NCI-H526 treated with DMSO at 0.1 percent for 48 hours (cell line): ENCODE measurements at regions not wholly inside any gene's neighbourhood (a gene's known extent, or its start where the extent isn't known, plus 50 kb on each side); places are given as distances from the start of the nearest gene placed in this dataset.
"Not testable (repeated sequence)": the region's sequence is repeated elsewhere in the genome, so short reads cannot be mapped to it uniquely, and the experiment has no call there.

Source experiments
- DNase-seq: peaks from one replicate; lab custom pipeline; 2025; lab: John Stamatoyannopoulos, UW

DNA sequence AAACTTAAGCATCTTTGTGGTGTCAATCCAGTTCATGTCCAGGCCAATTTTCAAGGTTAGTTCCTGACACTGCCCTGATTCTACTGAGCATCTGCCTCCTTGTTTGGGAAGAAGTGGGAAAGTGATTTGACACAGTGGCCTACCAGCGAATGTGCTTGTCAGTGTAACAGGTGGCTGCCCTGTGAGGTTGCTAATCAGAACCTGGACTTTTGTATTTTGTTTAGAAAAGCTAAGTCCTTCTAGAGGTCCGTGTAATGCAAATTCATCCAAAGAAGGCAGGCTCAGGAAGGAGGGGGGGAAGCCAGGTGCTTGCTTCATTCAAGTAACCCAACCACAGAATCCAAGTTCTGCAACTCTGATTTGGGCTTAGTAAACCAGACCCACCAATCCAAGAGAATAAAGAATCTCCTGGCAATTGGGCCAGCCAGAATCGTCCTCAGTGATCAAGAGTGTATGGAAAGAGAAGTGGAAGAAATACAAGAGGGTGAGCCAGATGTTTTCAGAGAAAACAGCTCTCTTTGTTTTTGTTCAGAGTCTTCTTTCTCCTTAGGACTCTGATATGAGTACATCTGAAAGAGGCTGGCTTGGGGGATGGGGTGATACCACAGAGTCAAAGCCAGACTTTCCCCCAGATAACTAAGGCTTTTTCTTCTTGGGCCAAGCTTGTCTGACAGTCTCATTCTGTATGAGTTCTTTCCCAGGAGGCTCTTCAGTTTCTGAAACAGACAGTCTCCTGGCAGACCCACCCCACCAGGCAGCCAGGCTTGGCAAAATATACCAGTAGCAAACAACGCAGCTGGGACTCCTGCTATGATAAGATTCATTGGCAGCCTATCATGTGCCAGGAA is 508.9 kb upstream of the TBL1XR1 start:
- no peak for DNase-seq

DNA sequence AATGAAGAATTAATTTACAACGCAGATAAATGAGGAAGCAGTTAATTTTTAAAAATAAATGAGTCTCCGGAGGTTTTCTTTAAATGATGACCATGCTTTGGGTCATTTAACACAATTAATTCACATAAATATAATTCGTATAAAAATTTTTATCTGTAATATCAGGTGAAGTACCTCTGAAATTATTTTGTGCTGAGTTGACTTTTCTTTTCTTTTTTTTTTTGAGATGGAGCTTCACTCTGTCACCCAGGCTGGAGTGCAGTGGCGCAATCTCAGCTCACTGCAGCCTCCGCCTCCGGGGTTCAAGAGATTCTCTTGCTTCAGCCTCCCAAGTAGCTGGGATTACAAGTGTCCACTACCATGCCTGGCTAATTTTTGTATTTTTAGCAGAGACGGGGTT is 512.2 kb upstream of the TBL1XR1 start:
- DNase-seq: not testable (repeated sequence)

DNA sequence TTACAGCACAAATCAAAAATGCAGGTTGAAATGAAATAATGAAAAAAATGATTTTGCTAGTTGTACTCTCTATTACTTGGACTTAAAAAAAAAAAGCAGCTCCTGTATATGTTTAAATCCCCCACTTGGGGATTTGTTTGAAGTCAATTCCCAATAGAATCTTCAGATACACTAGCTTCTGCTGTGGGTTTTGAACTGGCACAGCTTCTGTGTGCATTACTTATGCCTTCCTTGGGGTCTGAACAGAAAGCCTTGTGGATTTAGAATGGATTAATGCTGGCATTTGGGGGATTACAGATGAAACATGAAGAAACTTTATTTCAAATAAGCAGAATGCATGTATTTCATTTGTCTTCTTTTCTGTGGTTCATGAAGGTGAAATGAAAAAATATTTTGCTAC is 513.2 kb upstream of the TBL1XR1 start:
- DNase-seq: no peak

DNA sequence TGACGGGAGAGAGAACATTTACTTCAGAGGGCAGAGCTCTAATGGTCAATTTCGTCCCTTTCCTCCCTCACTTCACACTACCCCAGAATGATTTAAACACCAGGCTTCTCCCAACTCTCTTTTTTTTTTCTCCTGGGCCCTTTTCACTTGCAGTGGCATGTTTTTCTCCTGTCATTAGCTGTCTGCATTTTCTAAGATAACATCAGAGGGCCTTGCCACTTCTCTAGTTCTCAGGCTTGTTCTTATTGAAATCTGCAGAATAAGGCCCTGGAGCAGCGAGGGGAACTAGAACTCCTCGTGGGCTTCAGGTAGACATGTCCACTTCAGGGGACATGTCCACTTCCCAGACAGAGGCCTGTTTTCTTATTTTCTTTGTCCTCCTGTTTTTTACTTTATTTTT is 514.4 kb upstream of the TBL1XR1 start:
- no peak for DNase-seq

DNA sequence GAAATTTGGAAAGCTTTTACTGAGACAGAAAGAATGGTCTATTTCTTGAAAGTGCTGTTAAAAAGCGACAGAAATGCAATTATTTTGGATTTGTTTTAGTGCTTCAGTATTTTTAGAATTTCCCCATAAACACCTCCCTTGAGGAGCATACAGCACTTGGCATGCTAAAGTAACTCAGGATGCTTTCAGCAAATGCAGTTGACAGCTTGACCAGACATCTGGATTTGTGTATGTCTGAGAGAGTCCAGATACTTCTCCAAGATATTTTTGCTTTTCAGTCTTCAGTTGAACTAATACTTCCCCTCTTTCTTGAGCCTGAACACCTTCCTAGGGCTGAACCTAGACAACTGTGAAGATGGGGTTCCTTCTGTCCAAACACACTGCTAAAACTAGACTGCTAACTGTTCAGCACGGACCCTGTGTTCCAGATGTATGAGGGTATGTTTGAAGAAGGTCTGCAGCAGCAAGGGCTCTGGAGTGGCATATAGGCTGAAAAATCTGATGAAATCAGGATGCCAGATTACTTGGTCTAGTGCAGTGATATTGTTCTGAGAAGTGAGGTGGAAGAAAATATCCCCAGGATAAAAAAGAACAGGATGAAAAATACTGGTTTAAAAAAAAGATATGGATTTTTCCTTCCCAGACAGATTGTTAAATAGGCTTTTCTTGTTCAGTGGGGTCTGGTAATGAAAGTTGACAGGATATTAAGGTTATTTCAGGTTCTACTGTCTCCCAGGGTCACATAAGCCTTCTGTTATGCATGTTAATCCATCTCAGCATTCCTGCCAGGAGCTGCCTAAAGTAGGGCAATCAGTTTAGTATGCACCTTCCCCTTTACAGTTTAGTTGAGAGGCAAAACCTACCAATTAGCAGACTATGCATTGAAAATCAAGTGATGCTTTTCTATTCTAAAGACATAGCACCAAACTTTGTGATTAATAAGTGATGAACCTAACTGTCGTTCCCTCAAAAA is 516.9 kb upstream of the TBL1XR1 start:
- DNase-seq: no peak

DNA sequence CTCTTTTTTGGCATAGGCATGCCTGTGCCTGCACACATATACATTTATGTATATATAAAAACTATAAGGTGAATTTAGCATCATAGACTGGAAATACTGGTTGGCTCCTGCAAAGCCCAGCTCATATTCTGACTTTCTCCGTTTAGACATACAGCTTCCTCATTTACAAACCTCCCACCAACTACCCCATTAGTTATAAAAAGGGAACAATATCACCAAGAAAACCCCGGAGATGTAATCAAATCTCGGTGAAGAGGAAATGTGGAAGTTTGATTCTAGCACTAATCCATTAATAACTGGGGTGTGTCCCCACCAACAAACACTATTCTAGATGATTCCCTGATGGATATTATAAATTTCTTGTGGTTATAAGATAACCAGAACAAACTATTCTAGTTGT is 517.7 kb upstream of the TBL1XR1 start:
- no peak for DNase-seq

DNA sequence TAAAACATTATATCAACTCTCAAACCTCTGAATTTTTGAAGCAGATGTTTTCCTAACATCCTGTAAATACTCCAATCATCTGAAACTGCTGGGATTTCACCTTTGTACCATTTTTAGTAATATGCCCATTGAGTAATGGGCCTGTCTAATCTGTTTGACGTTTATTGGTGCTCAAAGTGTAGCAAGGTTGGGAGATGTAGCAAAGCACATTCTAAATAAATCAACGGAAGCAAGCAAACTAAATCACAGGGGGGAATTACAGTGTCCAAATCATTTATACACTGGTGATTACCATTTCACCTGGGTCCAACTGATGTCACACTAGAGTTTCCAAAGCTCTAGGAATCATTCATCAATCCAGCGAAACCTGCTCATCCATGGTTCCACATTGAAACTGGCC is 518.7 kb upstream of the TBL1XR1 start:
- no peak for DNase-seq

DNA sequence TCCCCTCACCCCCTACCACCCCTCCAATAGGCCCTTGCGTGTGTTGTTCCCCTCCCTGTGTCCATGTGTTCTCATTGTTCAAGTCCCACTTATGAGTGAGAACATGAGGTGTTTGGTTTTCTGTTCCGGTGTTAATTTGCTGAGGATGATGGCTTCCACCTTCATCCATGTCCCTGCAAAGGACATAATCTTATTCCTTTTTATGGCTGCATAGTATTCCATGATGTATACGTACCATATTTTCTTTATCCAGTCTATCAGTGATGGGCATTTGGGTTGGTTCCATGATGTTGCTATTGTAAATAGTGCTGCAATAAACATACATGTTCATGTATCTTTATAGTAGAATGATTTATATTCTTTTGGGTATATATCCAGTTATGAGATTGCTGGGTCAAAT is 523.6 kb upstream of the TBL1XR1 start:
- DNase-seq: not testable (repeated sequence)

DNA sequence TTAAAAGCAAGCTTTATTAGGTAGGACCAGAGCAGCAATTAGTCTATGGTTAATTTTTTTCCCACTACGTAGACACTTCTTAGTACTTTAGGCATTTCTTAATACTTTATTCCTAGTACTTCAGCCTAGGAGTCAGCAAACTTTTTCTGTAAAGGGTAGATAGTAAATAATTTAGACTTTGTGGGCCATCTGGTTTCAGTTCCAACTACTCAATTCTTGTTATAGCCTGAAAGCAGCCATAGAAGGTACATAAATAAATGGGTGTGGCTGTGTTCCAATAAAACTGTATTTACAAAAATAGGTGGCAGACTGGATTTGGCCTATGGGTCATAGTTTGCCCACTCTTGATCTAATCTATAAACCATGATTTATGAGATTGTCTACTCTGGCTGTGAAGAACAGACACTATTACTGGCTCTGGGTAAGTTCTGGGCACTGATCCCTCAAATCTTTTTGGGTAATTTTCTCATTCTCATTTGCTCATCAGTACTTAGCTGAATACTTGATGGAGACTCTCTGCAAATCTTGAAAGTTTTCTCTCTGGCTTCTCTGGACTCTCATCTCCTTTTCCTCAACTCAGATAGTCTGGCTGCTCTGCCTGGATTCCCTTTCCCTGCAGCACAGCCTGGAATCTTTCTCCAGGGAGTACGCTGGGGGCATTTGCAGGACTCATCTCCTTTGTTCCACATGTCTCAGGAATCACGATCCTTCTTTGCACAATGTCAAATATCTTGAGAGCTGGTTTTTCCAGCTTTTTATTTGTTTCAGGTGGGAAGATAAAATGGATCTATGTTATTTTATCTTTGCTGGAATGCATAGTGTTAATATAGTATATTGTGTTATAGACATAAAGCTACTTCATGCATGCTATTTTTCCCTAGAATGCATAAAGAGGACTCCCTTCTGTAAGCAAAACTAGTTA is 524.8 kb upstream of the TBL1XR1 start:
- no peak for DNase-seq

DNA sequence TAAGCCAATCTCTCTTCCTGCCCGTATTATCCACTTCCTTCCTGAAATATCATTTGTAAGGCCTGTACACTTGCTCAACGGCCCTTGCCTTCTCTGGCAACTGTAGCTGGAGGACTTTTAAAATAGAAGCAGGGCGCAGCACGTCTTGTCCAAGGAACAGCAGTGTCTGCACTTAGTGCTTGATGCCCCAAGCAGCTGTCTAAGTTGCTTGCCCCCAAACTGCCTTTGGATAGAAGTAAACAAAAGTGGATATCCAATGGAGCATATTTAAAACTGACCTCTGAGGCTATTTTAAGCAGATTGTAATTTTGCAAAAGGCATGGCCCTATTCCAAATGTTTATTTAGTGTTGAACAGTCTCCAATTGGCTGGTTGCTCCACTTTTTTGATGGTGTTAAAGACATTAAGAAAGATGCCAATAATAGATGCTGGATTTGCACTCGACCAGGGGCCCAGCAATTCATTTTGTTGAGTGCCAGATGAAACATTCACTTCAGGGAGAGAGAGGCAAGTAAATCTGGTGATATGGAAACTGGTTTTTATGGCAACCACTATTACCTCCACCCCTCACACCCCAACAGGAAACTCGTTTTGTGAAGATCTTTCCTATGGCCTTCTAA is 526.8 kb upstream of the TBL1XR1 start:
- DNase-seq: no peak

DNA sequence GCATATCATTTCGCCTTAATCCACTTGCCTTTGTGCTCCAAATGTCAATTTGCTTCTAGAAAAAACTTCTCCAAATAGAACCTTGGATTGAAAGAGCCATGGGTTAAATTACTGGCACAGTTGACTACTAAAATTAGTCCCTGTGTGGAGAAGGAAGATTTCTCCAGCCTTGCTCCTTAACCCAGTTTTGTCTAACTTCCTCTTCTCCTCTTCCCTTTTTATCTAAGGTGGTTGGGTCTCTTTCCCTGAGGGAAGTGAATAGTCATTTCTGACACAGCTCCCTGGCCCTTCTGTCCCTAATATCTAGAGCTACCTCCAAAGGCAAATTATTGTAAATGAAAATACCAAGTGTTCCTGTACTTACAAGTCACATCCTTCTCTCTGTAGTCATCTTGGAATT is 527.9 kb upstream of the TBL1XR1 start:
- DNase-seq: no peak

DNA sequence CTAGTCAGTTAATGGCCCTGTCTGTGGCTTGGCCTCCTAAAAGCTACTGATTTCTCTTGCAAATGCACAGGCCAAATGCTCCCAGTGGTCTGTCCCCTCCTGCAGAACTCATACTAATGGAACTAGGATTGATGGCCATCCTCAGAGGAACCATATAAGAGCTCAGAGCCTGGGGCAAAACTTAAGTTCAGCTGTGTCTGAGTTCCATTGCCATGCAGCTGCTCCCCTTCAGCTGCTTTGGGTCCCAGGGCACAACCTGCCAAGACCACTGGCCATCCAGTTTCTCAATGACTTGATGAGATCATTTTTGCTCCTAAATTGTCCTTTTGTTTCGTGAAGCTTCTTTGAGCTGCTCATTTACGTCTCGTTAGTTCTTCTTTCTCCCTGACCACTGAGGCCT is 529.5 kb upstream of the TBL1XR1 start:
- no peak for DNase-seq

DNA sequence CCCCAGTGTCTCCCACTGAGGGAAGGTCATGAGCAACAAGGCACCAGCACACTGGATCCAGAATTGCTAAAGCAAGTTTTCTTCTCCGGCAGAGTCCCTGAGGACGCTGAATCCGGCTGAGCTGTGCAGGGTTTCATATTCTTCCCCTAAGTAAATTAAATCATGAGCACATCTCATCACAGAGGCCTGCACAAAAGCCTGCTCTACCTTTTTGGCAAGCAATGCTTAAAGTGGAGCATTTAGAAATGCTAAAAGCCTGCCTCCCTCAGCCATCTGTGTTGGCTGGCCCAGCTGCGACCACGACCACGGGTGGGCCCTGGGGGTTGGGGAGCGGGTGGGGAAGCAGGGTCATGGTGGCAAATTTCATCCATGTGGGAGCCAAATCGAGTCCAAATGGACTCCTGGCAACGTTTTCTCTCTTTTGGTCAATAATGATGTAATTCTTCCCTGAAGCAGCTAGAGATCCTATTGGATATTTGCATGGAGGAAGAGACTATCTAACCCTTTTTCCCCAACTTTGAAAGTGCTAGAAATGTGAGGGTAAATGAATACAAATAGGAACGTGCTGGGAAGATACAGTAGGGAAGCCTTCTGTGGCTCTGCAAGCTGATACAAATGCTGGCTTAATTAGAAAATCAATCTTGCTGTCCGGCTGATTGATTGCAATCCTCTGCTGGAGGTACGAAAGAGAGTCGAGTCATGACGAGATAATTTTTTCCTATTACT is 532.8 kb upstream of the TBL1XR1 start:
- DNase-seq: no peak

DNA sequence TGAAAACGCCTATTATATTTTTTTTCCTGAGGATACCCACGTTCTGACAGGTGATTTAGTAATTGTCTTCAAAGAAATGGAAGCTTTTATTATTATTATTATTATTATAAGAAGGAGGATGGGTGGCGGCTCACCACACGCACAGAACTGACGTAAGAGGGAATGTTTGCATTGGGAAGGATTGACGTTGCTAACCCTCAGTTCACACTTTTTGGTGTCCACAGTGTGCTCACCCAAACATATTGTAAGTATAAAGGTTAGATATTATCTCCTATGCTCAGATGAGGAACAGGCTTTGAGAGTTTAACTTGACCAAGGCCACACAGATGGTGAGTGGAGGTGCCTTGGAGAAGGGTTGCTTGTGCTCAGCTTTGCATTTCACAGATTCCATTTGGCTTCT is 533.5 kb upstream of the TBL1XR1 start:
- no peak for DNase-seq

DNA sequence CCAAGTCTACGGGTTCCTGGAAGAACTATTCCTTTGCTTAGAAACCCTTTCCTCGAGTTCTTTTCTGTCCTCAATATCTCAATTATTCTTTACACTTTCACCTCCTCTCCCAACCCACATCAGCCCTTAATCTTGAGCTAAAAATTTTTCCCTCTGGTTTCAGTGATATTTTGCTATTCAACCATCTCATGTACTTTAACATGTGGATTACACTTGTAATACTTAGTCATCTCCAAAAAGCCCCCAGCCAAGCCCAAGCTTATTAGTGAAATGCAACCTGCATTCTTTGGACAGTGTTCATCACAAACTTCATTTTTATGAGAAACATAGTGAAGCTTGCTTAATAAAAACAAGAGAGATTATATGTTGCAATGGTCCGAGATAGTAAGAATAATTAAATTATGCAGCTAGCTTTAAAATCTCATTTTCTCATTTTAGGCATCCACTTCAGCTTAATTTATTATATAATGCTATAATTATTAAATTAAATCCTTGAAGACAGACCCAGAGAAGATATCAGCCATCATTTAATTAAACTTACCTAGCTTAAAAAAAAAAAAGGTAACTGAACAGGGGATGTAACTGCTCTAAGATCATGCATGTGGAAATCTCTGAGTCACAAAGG is 534.5 kb upstream of the TBL1XR1 start:
- no peak for DNase-seq

DNA sequence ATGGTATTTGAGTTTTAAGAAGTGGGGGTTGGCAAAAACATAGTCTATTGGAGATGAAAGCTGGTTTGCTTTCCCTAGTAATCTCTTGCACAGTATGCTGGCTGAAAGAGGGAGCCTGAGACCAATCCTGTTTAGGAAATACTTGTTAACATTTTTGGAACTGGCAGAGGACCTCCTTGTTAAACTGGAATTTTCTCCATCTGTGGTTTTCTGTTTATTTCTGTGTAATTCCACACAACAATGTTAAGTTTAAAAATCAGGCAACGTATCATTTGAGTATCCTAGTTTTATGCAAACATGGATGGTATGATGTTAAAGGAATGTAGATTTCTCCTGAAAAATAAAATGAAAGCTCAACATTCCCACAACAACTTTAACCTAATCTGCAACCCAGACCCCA is 536.0 kb upstream of the TBL1XR1 start:
- DNase-seq: no peak

DNA sequence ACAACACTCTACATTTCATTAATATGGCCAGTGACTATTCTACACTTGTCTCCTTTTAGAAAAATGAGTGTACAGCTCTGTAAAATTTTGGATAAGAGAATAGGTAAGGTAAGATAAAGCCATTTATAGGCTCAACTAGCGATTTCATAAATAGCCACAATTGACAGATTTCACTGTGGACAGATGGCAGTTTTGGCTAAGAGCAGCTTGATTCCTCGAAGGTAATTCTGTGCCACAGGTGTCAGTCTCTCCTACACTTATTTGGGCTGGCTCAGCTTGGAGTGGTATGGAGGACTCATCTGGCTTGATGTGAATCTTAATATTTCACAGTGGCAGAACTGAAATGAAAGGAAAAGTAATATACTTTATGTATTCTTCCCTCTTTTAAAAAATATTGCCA is 536.7 kb upstream of the TBL1XR1 start:
- DNase-seq: no peak

DNA sequence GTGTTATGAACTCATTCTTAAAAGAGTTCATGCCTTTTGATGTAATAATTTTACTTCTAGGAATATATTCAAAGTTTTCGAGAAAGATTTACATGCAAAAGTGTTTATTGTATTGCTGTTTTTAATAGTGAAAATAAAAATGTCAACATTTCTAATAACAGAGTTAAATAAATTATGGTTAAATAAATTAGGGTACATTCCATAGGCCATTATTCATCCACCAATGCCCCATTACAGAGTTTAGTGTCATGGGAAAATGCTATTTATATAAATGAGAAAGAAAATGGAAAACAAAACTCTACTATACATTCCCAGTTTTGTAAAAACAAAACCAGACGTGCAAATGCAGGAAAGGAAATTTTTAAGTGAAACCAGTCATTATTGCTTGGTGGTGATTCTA is 538.1 kb upstream of the TBL1XR1 start:
- no peak for DNase-seq

DNA sequence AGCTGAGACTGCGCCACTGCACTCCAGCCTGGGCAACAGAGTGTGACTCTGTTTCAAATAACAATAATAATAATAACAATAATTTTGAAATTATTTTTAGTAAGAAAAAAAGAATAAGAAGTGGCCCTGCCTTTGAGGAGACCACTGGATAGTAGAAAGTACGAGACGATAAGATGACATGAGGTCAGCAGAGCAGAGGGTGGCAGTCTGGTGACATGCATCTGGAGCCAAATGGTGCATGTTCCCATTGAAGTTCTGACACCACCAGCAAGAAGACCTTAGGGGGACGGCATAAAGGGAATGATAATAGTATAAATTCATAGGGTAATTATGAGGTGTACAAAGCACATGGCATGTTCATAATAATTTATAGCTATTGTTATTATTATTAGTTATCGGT is 542.2 kb upstream of the TBL1XR1 start:
- DNase-seq: no peak

DNA sequence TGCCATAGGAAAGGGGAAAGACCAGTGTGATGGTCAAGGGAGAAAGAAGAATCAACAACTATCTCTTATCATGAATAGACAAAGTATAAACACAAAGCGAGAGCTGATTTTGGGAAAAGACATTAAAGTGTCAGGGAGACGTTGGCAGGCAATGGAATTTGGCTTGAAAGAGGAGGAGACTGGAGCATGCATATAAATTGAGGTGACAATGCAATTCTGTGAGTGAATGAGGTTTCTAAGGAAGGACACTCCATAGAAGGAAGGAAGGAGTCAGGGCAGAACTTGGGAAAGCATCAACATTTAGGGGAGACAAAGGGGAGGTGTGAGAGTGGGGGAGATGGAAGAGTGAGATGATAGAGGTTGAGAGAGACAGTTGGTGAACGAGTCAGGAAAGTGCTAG is 543.0 kb upstream of the TBL1XR1 start:
- no peak for DNase-seq
